B cell (primary cell): ENCODE measurements at regions not wholly inside any gene's neighbourhood (a gene's known extent, or its start where the extent isn't known, plus 50 kb on each side); places are given as distances from the start of the nearest gene placed in this dataset.

Experiments used
- ATAC-seq: fragments of 200-7000 bp; cut with Tn5 transposase; one replicate; pipeline ENCODE4 v1.10.0; 2021; ENCODE audit warnings: low read depth, mild to moderate bottlenecking, moderate number of reproducible peaks, moderate library complexity
- CTCF ChIA-PET: fragments of 350-600 bp; sonication (Branson Sonifier 250); formaldehyde crosslinking; loops from one replicate; lab custom pipeline; 2021; ENCODE audit warnings: antibody characterized with exemption, inconsistent platforms; lab: Charles Lee
- POLR2A ChIA-PET: fragments of 350-600 bp; sonication (Branson Sonifier 250); formaldehyde crosslinking; loops from one replicate; lab custom pipeline; 2021; ENCODE audit warnings: antibody characterized with exemption; lab: Charles Lee
- DNase-seq: peaks from one replicate; pipeline ENCODE4 v3.0.0; 2013
- H2AFZ ChIP-seq: 2 replicates; pipeline ENCODE4 v1.6.1; 2012; ENCODE audit warnings: mild to moderate bottlenecking, low read depth, low read length; ENCODE audit not compliant: insufficient read depth, poor library complexity, severe bottlenecking
- H3K27ac ChIP-seq, 2 donors: 1 replicate in 1 of 2; 2 replicates in 1 of 2; pipeline ENCODE4 v1.5.1; 2012 to 2013; ENCODE audit warnings: low read length in 2 of 2, mild to moderate bottlenecking in 2 of 2, moderate library complexity in 1 of 2
- H3K27me3 ChIP-seq, 4 experiments: fragments of 200-600 bp in 1 of 4; sonication (generic) in 1 of 4; replicated peaks in 1 of 4; 1 replicate in 2 of 4; 2 replicates in 2 of 4; pipeline versions ENCODE4 v1.6.1 to v1.7.0; 2013 to 2016; ENCODE audit warnings: low read length in 3 of 4, mild to moderate bottlenecking in 2 of 4, mixed read lengths in 1 of 4, moderate library complexity in 1 of 4; ENCODE audit not compliant: insufficient read depth in 4 of 4, control insufficient read depth in 3 of 4; ENCODE audit errors: control extremely low read depth in 1 of 4
- H3K36me3 ChIP-seq, 2 experiments: replicated peaks in 1 of 2; 1 replicate in 1 of 2; 2 replicates in 1 of 2; pipeline versions ENCODE4 v1.6.1 to v1.7.1; 2013; ENCODE audit warnings: low read length in 1 of 2; ENCODE audit not compliant: insufficient read depth in 2 of 2, control insufficient read depth in 1 of 2; ENCODE audit errors: control extremely low read depth in 1 of 2, extremely low read depth in 1 of 2
- H3K4me1 ChIP-seq, 2 donors: fragments of 200-600 bp in 1 of 2; sonication (generic) in 1 of 2; 1 replicate in 1 of 2; 2 replicates in 1 of 2; pipeline versions ENCODE4 v1.5.1 to v1.6.1; 2013 to 2017; ENCODE audit warnings: low read length in 2 of 2; ENCODE audit not compliant: control insufficient read depth in 2 of 2, insufficient read depth in 2 of 2
- H3K4me2 ChIP-seq: replicated peaks from 2 replicates; pipeline ENCODE3; 2012; ENCODE audit warnings: mild to moderate bottlenecking, low read depth, low read length; ENCODE audit not compliant: poor library complexity, severe bottlenecking
- H3K4me3 ChIP-seq, 5 experiments: fragments of 200-600 bp in 1 of 5; sonication (generic) in 1 of 5; 1 replicate in 3 of 5; 2 replicates in 2 of 5; pipeline versions ENCODE4 v1.5.1 to v1.7.0; 2011 to 2016; ENCODE audit warnings: low read length in 4 of 5, mild to moderate bottlenecking in 4 of 5, low read depth in 2 of 5, control low read depth in 1 of 5, moderate library complexity in 1 of 5; ENCODE audit not compliant: insufficient read depth in 1 of 5; ENCODE audit errors: control extremely low read depth in 1 of 5, extremely low read depth in 1 of 5
- H3K79me2 ChIP-seq: fragments of 200-600 bp; sonication (generic); one replicate; pipeline ENCODE4 v1.6.0; 2016; ENCODE audit warnings: low read length; ENCODE audit not compliant: control insufficient read depth, insufficient read depth
- H3K9ac ChIP-seq: fragments of 200-600 bp; sonication (generic); 2 replicates; pipeline ENCODE4 v1.6.1; 2017; ENCODE audit warnings: mild to moderate bottlenecking, low read length, moderate library complexity
- H3K9me3 ChIP-seq, 3 donors: one replicate each; pipeline versions ENCODE4 v1.6.1 to v1.7.1; 2013; ENCODE audit warnings: low read length in 2 of 3; ENCODE audit not compliant: control insufficient read depth in 2 of 3, insufficient read depth in 1 of 3; ENCODE audit errors: control extremely low read depth in 1 of 3
- H4K20me1 ChIP-seq: 2 replicates; pipeline ENCODE4 v1.6.0; 2012; ENCODE audit warnings: mild to moderate bottlenecking, low read length; ENCODE audit not compliant: insufficient read depth, control insufficient read depth, poor library complexity, severe bottlenecking
- H3K27ac Mint-ChIP-seq: one replicate; pipeline ENCODE4 v1.8.0; 2021; ENCODE audit warnings: mixed read lengths
- H3K27me3 Mint-ChIP-seq: one replicate; pipeline ENCODE4 v1.8.0; 2021; ENCODE audit warnings: mixed read lengths
- H3K4me1 Mint-ChIP-seq: one replicate; pipeline ENCODE4 v1.8.0; 2021; ENCODE audit warnings: mixed read lengths
- H3K4me3 Mint-ChIP-seq: one replicate; pipeline ENCODE4 v1.8.0; 2021; ENCODE audit warnings: mixed read lengths
- H3K9me3 Mint-ChIP-seq: one replicate; pipeline ENCODE4 v1.8.0; 2022; ENCODE audit warnings: mixed read lengths; ENCODE audit not compliant: insufficient read depth
- CTCF ChIP-seq: fragments of 200-600 bp; IDR thresholded peaks from one replicate; pipeline ENCODE4 v1.8.0; 2022; ENCODE audit warnings: antibody characterized with exemption, mild to moderate bottlenecking
- EZH2 ChIP-seq: IDR thresholded peaks from 2 replicates; pipeline ENCODE4 v1.6.1; 2012; ENCODE audit warnings: borderline replicate concordance, low read depth, mild to moderate bottlenecking, moderate library complexity, low read length; ENCODE audit not compliant: insufficient read depth, poor library complexity, severe bottlenecking
- WGBS: methylation state at CpG from one replicate; pipeline ENCODE4 v1.1.5; 2013; ENCODE audit warnings: missing lambda C conversion rate; ENCODE audit not compliant: insufficient coverage; 5-methylcytosine and 5-hydroxymethylcytosine counted together
- intact Hi-C: fragments of 100-400 bp; cut with micrococcal nuclease; formaldehyde crosslinking; loops from one replicate; pipeline ENCODE4 v1.10.0; 2022

GRCh38 chr3:31240013-31240412 is 292.7 kb upstream of the STT3B start:
- H3K4me3 ChIP-seq = no peak overlapping the region
- no peak for DNase-seq
- H3K27ac ChIP-seq = no peak overlapping the region
- H3K79me2 ChIP-seq = no peaks in the 10 kb centered on the region
- no peak overlapping the region for H3K4me2 ChIP-seq
- POLR2A ChIA-PET = no interaction called here
- CTCF ChIA-PET = no interaction called here
- H3K4me1 ChIP-seq = no peaks in the 10 kb centered on the region
- Mint-ChIP-seq H3K27me3 (peaks cover 20% of the 10 kb centered on the region), H3K4me3 (no peak overlapping the region), H3K27ac (no peak overlapping the region), H3K9me3 (no peaks in the 10 kb centered on the region), H3K4me1 (no peaks in the 10 kb centered on the region)
- intact Hi-C loops = loop anchor here (5.0 kb wide), 1 partner anchor 38 kb away; no protein-coding TSS in a partner anchor
- no peak for ATAC-seq
- H2AFZ ChIP-seq = no peak overlapping the region
- H3K27me3 ChIP-seq = peaks cover 0 to 5% (median 0%) of the 10 kb centered on the region in 4 experiments
- no peaks in the 10 kb centered on the region for H3K36me3 ChIP-seq
- TF ChIP-seq EZH2 (no peak), CTCF (no peak)
- H3K9me3 ChIP-seq = no peaks in the 10 kb centered on the region
- H3K9ac ChIP-seq = no peak overlapping the region
- 100% methylated on average over 1 of the region's 5 CpGs for WGBS
- no peaks in the 10 kb centered on the region for H4K20me1 ChIP-seq

DNA sequence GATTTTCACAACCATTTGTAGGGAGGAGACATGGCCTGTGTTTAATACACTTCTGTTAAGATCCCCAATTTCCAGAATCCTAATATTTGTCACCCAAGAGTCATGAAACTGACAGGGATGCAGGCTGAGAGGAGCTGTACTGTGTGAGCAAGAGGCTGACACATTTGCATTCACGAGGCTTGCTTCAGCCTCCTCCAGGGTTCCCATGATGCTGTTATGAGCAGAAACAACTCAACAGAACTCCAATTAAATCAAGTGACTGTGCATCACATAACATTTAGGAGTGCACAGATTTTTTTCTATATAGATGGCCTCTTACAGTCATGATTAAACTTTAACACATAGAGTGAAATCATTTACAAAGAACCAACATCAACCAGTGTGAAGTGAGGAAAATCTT is 292.3 kb upstream of the STT3B start:
- Histone ChIP-seq H3K9me3 (no peaks in the 10 kb centered on the region), H3K4me2 (no peak overlapping the region), H3K4me1 (no peaks in the 10 kb centered on the region), H3K9ac (no peak overlapping the region), H3K27me3 (peaks cover 0 to 5% (median 0%) of the 10 kb centered on the region in 4 experiments), H3K27ac (no peak overlapping the region), H4K20me1 (no peaks in the 10 kb centered on the region), H3K4me3 (no peak overlapping the region), H3K36me3 (no peaks in the 10 kb centered on the region), H3K79me2 (no peaks in the 10 kb centered on the region), H2AFZ (no peak overlapping the region)
- TF ChIP-seq EZH2 = no peak
- TF ChIP-seq CTCF = no peak
- ATAC-seq = no peak
- Mint-ChIP-seq H3K27me3 (peaks cover 25% of the 10 kb centered on the region), H3K4me3 (no peak overlapping the region), H3K4me1 (no peaks in the 10 kb centered on the region), H3K27ac (no peak overlapping the region), H3K9me3 (no peaks in the 10 kb centered on the region)
- CTCF ChIA-PET = interaction anchor here (1.5 kb wide), 1 partner anchor 8 kb away, joined by 5 read pairs; no protein-coding TSS in a partner anchor
- no CpG with 5 or more reads among the region's 1 CpG for WGBS
- POLR2A ChIA-PET = no interaction called here
- DNase-seq = no peak
- intact Hi-C loops = loop anchor here (5.0 kb wide), 1 partner anchor 38 kb away; no protein-coding TSS in a partner anchor
